ENCODE measurements at regions not wholly inside any gene's neighbourhood (a gene's known extent, or its start where the extent isn't known, plus 50 kb on each side); places are given as distances from the start of the nearest gene placed in this dataset.
"Not testable (repeated sequence)": the region's sequence is repeated elsewhere in the genome, so short reads cannot be mapped to it uniquely, and the experiment has no call there.

DNA sequence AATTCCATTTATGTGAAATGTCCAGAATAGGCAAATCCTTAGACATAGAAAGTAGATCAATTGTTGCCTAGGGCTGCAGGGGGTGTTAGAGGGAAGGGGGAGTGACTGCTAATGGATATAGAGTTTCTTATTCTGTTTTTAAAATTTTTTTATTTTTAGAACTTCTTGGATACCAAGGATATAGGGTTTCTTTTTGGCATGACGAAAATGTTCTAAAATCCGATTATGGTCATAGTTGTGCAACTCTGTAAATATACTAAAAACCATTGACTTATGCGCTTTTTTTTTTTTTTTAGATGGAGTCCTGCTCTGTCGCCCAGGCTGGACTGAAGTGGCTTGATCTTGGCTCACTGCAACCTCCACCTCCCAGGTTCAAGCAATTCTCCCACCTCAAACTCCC lies 125.2 kb upstream of the USP9X start:
- DNase-seq = no peak

DNA sequence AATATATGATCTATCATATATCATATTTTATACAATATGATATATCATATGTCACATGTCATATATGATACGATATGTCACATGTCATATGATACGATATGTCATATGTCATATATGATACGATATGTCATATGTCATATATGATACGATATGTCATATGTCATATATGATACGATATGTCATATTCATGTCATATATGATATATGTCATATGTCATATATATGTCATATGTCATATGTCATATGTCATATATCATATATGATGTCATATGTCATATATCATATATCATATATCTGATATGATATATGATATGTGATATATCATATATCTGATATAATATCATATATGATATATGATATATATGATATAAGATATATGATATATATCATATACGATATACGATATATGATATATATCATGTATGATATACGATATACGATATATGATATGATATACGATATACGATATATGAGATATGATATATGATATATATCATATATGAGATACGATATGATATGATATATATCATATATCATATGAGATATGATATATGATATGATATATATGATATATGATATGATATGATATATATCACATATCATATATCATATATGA lies 122.3 kb upstream of the USP9X start:
- no peak for DNase-seq

DNA sequence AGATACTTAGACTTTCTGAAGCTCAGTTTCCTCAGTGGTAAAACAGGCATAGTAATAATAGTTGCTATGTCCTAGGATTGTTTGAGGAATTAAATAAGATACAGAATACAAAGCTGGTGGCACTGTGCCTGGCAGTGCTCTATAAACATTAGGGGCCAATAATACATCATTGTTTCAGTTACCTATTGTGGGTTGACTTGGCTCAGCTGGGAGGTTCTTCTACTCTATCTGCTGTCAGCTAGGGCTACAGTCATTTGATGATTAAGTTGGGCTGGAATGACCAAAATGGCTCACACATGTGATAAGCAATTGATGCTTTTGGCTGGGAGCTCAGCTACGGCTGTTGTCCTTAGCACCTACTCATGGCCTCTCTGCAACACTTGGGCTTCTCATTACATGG lies 121.2 kb upstream of the USP9X start:
- DNase-seq = no peak

DNA sequence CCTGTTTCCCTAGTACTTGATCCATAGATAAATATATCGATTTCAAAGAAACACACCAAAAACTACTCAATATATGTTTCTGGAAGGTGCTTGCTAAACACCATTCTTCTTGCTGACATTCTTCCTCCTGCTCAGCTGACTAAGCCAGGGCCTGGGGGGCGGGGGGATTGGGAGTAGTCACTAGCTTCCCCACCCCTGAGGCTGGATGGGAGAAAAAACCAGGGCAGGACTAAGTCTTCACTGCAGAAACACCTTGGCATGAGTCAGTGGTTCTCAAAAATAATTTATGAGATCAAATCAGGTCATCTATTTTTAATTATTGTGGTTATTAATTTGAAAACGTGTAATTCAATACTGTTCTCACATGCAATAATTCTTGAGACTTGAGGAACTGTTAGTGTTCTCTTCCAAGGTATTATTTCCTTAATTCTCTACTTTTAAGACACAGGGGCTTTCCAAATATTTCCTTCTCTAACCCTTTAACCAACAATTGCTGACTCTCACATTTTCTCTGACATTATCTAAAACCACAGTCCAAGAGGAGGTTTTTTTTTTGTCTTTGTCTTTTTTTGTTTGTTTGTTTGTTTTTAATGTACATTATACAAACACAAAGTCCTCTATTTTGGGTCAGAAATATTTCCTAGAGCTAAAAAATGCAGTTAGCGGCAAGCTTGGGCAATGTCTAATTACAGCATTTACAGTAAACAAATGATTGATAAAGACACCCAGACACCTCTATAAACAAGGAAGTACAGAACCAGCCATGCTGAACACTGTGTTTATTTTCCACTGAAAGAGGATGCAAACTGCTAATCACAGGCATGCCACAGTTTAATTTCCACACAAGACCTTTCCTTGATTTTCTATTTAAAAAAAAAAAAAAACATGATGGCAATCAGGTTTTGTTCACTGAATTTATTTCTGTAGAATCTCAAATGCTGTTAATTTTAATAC lies 120.3 kb upstream of the USP9X start:
- no peak for DNase-seq

DNA sequence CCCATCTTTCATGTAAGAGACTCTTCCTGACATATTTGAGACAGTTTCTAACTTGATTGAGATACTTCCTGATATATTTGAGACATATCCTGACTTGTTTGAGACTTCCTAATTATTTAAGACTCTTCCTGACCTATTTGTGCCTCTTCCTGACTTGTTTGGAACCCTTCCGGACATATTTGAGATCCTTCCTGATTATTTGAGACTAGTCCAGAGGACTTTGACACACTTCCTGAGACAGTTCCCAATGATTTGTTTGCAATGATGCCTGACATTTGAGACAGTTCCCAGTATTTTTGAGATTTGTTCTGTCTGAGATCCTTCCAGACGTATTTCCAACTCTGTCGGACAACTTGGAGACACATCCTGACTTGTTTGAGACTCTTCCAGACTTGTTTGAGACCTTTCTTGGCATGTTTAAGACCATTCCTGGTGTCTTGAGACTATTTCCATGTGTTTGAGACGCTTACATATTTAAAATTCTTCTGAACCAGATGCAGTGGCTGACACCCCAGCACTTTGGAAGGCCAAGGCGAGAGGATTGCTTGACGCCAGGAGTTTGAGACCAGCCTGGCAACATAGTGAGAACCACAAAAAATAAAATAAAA lies 118.9 kb upstream of the USP9X start:
- DNase-seq = no peak

DNA sequence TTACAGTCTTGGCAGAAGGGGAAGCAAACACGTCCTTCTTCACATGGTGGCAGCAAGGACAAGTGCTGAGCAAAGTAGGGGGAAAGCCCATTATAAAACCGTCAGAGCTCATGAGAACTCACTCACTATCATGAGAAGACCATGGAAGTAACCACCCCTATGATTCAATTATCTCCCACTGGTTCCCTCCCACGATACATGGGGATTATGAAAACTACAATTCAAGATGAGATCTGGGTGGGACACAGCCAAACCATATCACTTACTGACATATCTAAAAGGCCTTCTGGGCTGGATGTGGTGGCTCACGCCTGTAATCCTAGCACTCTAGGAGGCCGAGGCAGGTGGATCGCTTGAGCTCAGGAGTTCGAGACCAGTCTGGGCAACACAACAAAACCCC lies 117.1 kb upstream of the USP9X start:
- no peak for DNase-seq

DNA sequence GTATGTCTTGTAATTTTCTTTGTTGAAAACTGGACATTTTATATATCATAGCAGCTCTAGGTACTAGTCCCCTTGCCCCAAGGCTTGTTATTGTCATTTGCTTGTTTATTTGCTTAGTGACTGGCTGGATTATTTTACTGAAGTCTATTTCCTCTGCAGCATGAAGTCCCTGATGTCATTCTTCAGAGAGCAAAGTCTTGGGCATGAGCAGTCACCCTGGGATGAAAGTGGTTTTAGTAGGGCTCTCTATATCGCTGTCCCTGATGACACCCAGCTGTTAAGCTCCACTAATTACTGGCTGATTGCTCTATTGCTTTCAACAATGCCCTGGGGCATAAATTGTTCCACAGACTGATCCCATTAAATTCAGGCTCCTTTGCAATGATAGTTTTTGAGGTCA lies 113.5 kb upstream of the USP9X start:
- no peak for DNase-seq

DNA sequence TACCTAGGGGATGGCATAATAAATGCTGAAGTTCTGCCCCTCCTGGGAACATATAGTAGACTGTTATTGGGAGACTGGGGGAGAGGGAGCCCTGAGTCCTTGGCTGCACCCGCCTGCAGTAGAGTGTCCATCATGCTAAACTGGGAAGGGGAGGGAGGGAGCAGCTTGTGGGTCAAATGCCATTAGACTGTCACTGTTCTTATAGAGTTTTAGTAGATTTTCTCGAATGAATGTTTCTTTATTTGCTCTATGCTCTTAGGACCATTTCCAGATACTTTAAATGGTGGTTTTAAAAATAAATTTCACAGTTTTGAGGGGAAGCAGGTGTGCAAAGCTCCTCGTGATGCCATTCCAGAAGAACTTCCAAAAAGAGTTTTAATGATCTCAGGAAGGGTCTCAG lies 111.6 kb upstream of the USP9X start:
- no peak for DNase-seq

DNA sequence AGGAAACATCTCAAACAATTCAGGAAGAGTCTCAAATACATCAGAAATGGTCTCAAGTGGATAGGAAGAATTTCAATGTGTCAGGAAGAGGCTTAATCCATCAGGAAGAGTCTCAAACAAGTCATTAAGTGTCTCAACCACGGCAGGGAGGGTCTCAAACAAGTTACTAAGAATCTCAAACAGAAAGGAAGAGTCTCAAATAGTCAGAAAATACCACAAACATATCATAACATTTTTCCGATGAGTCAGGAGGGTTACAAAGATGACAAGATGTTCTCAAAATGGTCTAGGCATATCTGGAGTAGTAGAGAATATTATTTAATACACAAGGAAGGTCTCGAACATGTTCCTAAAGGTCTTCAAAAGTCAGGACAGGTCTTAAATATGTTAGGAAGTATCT lies 109.3 kb upstream of the USP9X start:
- no peak for DNase-seq

DNA sequence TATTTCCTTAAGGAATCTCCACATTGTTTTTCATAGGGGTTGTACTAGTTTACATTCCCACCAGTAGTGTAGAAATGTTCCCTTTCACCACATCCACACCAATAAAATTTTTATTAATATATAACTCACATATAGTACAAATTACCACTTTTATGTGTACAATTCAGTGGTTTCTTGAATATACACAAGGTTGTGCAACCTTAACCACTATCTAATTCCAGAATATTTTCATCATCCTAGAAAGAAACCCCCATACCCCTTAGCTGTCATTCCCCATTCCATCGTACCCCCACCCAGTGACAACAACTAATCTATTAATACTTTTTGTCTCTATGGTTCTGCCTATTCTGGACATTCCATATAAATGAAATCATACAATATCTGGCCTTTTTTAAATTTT lies 108.3 kb upstream of the USP9X start:
- no peak for DNase-seq

DNA sequence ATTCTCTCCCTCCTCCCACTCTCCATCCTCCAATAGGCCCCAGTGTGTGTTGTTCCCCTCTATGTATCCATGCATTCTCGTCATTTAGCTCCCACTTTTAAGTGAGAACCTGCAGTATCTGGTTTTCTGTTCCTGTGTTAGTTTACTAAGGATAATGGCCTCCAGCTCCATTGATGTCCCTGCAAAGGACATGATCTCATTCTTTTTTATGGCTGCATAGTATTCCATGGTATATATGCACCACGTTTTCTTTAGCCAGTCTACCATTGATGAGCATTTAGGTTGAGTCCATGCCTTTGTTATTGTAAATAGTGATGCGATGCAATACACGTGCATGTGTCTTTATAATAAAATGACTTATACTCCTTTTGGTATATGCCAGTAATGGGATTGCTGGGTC lies 100.3 kb upstream of the USP9X start:
- no peak for DNase-seq

DNA sequence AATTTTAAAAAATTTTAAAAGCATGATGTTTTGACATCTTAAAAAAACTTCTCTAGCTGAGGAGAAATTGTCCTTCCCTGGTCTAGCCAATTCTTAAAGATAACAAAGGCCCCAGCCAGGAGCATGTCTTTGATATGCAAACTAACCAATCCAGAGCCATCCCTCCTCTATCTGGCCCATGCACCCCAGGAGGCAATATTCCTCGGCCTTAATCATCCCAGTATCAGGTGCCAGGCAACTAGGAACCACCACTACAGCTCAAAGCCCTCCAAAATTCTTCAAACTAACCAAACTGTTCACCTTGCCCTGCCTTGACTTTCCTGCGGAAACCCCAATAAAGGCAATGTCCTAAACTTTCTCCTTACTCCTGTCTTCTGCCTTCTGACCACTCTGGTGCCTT lies 97.8 kb upstream of the USP9X start:
- DNase-seq = no peak

DNA sequence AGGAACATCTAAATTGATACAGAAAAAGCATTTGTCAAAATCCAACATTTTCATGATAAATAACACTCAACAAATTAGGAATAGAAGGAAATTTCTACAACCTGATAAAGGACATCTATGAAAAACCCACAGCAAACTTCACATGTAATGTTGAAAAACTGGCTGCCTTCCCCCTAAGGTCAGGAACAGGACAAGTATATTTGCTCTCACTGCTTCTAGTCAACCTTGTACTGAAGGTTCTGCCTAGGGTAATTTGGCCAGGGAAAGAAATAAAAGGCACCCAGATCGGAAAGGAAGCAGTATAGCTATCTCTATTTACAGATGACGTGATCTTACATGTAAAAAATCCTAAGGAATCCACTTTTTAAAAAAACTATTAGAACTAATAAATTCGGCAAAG lies 97.1 kb upstream of the USP9X start:
- no peak for DNase-seq

DNA sequence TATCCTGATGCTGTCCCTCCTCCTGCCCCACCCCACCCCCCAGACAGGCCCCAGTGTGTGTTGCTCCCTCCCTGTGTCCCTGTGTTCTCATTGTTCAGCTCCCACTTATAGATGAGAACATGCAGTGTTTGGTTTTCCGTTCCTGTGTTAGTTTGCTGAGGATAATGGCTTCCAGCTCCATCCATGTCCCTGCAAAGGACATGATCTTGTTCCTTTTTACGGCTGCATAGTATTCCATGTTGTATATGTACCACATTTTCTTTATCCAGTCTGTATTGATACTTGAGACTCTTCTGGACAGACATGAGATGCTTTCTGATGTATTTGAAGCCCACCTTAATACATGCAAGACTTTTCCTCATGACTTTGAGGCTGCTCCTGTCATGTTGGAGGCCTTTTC lies 91.8 kb upstream of the USP9X start:
- not testable (repeated sequence) for DNase-seq

DNA sequence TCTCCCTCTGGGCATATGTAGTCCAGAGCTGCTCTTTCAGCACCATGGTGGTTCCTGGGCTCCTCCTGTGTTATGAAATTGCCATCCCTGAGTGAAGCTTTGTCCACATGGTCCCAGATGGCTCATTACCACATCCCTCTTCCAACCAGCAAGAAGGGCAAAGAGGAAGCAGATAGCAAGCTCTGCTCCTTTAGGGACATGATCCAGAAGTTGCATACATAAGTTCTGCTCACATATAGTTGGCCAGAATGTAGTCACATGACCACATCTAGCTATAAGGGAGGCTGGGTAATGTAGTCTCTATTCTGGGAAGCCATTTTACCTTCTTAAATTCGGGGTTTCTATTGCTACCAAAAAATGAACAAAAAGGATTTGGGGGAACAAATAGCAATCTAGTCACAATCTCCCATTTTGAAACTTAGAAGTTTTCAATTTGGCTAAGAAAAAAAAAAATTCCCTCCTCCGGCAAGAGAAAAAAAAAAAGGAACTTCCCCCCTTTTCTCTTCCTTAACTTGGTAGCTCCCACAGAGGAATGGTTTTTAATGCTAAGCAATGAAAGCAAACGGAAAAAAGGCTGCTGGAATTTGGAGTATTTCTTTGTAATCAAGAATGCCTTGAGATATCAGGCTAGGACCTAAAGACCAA lies 88.2 kb upstream of the USP9X start:
- DNase-seq = no peak

DNA sequence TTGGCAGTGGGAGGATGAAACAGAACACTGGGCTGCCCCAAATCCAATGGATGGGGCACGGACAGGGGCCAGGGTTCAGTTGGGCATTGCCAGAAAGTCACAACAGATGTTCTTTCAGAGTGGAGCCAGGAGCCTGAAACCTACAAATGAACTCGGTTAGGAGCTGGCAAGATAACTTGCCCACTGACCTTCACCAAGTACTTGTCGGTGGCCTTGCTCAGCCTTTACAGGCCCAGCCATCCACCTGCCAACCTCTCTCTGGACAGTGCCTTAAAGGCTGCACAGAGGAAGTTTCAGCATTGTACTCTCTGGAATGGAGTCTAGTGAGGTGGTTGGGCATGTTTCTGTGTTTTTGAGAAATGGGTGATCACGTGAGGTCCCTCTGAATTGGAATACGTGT lies 87.1 kb upstream of the USP9X start:
- no peak for DNase-seq

DNA sequence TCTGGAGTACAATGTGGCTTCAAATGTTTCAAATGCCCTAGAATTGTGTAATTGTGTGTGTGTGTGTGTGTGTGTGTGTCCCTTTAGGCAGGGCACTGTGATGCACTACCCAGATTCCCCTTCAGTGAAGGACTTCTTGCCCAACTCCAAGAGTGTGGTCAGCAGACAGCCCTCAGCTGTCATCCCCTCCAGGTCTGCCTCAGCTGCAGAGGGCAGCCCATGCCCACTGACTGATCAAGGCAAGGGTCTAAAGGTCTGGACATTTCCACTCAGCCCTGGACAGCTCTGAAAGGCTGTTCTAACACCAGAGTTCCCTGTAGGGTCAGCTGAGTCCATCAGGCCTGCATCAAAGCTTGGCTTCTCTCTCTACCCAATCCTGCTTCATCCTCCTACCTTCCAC lies 83.9 kb upstream of the USP9X start:
- DNase-seq = no peak

DNA sequence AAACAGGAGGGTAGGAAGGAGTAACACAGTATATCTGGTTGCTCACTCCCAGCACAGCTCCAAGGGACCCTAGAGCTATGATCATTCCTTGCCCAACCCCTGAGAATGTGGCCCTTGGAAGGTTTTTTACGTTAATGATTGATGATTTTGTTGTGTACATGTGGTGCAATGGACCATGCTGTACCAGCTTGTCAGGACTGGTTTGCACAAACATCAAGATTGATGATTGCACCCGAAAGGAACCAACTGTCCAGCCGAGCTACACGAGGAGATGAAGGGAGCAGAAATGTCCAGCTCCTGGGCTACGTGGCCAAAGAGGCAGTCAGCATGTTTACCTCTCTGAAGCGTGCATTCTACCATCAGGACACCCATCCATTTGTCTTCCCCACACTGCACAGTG lies 83.2 kb upstream of the USP9X start:
- no peak for DNase-seq

DNA sequence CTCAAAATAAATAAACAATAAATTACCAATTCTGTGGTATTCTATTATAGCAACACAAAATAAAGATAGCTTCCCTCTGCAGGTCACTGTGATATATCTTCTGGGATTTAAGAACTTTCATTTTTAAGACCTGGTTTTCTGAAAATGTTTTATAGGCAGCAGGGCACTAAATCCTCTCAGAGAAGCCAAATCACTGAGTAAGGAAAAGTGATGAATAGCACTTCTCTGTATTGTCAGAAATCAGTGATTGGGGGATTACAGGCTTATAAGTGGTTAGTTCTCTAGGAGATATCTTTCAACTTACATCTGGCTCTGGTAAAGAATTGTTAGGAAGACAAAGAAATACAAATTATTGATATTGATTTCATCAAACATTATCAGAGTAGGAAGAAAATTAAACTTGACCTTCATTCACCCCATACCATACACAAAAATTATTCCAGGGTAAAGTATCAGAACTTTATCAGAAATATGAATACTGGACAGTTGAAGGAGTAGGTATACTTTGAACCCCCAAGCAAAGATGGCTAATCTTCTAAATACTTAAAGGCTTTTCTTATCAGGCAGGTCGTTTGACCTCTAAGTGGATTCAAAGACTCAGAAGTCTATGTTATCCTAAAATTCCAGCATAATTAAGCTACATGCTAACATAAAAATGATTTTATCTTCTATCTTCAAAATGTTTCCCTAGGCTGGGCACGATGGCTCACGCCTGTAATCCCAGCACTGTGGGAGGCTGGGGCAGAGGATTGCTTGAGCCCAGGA lies 81.6 kb upstream of the USP9X start:
- no peak for DNase-seq

DNA sequence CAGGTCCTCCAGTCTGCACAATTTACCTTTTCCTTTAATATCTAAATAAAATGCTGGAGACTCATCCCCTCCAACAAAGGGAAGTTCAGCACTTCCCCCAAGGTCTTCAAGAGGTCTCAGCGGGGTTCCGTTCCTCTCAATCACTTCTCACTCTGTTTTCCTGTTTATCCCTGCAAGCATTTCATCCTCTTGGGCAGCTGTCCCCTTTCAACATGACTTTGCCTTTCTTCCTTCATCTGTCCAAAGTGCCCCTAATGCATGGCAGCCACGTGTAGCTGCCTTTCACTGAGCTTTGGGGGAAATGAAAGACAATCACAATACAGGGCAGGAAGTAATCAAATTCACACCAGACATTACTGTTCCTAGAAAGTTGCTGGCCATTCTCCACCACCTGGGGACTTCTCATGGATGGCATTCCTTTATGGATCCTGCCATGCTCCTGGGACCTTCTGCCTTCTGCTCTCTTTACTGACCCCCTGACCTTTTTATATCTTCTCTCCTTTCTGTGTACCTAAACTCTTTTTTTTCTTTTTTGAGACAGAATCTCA lies 79.7 kb upstream of the USP9X start:
- DNase-seq = no peak

DNA sequence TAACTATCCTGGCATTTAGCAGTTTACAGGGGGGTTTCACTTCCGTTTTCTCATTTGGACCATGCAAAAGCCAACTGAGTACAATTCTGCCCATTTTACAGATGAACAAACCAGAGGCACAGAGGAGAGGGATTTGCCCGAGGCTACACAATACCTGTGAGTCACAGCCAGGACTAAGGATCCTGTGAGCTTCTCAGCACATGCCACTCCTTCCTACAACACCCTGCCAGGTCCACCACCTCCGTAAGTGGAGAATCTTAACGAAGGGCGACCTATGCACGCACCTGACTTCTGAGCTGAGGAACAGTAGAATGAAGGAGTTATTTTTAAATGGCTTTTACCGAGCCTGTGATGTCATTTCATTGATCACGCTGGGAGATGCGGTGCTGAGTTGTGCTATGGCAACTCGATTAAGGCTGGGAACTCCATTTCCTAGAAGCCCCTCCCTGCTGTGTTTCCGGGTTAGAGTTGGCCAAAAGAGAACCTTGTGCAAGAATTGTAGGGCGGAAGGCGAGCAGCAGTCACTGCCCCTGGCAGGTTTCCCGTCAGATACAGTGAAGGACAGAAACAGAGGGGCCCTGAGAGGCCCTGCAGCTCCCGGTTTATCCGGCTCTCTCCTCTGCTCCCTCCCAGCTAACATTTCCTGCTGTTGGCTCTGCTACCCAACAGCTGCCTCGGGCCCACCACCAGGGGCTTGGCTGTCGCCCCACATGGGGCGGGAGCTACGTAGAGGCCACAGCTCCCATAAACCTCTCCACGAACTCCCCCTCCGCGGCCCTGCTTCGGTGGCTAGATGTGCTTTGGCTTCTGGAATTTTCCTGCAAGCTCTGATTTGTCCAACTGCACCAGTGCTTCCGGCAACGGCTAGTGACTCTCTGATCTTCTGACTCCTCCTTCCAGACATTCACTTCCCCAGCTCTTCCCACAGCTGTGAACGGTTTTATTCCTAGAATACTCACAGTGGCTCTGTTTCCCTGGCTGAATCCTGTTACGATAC lies 75.1 kb upstream of the USP9X start:
- peak; percentile 75 for DNase-seq
